Smooth muscle cell (in vitro differentiated cells): ENCODE measurements at regions not wholly inside any gene's neighbourhood (a gene's known extent, or its start where the extent isn't known, plus 50 kb on each side); places are given as distances from the start of the nearest gene placed in this dataset.

Source experiments
- DNase-seq: peaks from one replicate; lab custom pipeline; 2025; ENCODE audit not compliant: unreplicated experiment; lab: John Stamatoyannopoulos, UW
- H2AFZ ChIP-seq: fragments of 200-600 bp; sonication (generic); 2 replicates; pipeline ENCODE4 v1.6.0; 2016; ENCODE audit warnings: antibody characterized with exemption, low read depth, mild to moderate bottlenecking
- H3F3A ChIP-seq: fragments of 200-600 bp; sonication (generic); 2 replicates; pipeline ENCODE4 v1.6.0; 2017; ENCODE audit warnings: antibody characterized with exemption, low read depth
- H3K27ac ChIP-seq: fragments of 200-600 bp; sonication (generic); 2 replicates; pipeline ENCODE4 v1.5.1; 2016; ENCODE audit warnings: low read depth, mild to moderate bottlenecking
- H3K27me3 ChIP-seq: fragments of 200-600 bp; sonication (generic); 2 replicates; pipeline ENCODE4 v1.6.1; 2016; ENCODE audit warnings: low read depth, mild to moderate bottlenecking
- H3K36me3 ChIP-seq: fragments of 200-600 bp; sonication (generic); 2 replicates; pipeline ENCODE4 v1.5.1; 2016; ENCODE audit warnings: low read depth
- H3K4me1 ChIP-seq: fragments of 200-600 bp; sonication (generic); 2 replicates; pipeline ENCODE4 v1.5.1; 2016; ENCODE audit warnings: low read depth
- H3K4me2 ChIP-seq: fragments of 200-600 bp; sonication (generic); 2 replicates; pipeline ENCODE4 v1.6.0; 2016; ENCODE audit warnings: mild to moderate bottlenecking
- H3K4me3 ChIP-seq: fragments of 200-600 bp; sonication (generic); 2 replicates; pipeline ENCODE4 v1.5.1; 2016; ENCODE audit warnings: mild to moderate bottlenecking
- H3K79me2 ChIP-seq: fragments of 200-600 bp; sonication (generic); 2 replicates; pipeline ENCODE4 v1.6.0; 2016; ENCODE audit warnings: low read depth, mild to moderate bottlenecking
- H3K9ac ChIP-seq: fragments of 200-600 bp; sonication (generic); 2 replicates; pipeline ENCODE4 v1.6.0; 2016; ENCODE audit warnings: low read depth
- H3K9me3 ChIP-seq: fragments of 200-600 bp; sonication (generic); replicated peaks from 2 replicates; pipeline ENCODE4 v1.5.1; 2016; ENCODE audit warnings: low read depth
- H4K20me1 ChIP-seq: fragments of 200-600 bp; sonication (generic); 2 replicates; pipeline ENCODE4 v1.6.0; 2016; ENCODE audit warnings: low read depth
- WGBS: methylation state at CpG from one replicate; pipeline ENCODE4 v1.1.7; 2016; ENCODE audit warnings: low lambda C conversion rate; 5-methylcytosine and 5-hydroxymethylcytosine counted together
- TF ChIP-seq, protein P1 (sequence below): fragments of 200-600 bp; sonication (generic); IDR thresholded peaks from 2 replicates; pipeline ENCODE4 v1.5.1; 2017; ENCODE audit warnings: borderline replicate concordance, mild to moderate bottlenecking, antibody characterized with exemption; ENCODE audit not compliant: insufficient read depth, poor library complexity, severe bottlenecking

DNA sequence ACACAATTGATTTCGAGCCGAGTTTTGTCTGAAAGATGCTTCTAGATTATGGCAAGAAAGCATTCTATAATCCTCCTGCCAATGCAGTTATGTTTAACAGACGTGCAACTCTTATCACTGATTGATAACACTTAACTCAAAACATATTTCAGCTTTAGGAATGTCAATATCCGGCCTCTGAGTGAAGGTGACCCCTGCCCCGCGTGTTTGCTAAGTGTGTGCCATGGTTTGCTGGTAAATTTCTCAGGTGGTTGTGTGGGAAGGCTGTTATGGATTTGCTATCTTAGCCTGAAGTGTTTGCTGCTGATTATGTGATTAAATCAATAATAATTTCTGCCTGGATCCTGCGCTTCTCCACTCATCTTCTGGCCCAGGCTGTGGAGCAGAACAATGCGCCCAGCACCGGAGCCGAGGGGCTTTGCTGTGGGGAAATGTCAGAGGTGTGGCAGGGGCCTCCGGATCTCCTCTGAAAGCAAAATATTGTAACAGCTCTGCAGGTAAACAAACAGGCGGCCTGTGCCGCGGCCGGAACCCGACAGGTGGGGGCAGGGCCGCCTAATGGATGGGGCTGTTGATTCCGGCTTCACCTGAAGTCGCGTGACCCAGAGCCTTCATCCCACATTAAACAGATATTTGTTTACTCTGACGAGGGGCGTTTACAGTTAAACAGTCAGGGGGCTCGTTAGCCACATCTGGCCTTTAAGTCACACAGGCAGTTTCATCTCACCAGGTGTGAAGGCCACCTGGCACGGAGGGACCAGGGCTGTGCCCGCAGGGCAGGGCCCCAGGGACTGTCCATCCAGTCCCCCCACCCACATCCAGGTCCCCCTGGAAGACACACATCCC is 210.7 kb upstream of the SALL3 start:
- H3K27ac ChIP-seq, result no peak overlapping the region
- no peaks in the 10 kb centered on the region for H3K4me1 ChIP-seq
- no peaks in the 10 kb centered on the region for H3K9me3 ChIP-seq
- no peaks in the 10 kb centered on the region for H3K36me3 ChIP-seq
- no peak overlapping the region for H3K9ac ChIP-seq
- no peaks in the 10 kb centered on the region for H3K79me2 ChIP-seq
- H3K4me3 ChIP-seq, result no peak overlapping the region
- no peak overlapping the region for H2AFZ ChIP-seq
- no peak overlapping the region for H3K4me2 ChIP-seq
- TF ChIP-seq, protein P1, sequence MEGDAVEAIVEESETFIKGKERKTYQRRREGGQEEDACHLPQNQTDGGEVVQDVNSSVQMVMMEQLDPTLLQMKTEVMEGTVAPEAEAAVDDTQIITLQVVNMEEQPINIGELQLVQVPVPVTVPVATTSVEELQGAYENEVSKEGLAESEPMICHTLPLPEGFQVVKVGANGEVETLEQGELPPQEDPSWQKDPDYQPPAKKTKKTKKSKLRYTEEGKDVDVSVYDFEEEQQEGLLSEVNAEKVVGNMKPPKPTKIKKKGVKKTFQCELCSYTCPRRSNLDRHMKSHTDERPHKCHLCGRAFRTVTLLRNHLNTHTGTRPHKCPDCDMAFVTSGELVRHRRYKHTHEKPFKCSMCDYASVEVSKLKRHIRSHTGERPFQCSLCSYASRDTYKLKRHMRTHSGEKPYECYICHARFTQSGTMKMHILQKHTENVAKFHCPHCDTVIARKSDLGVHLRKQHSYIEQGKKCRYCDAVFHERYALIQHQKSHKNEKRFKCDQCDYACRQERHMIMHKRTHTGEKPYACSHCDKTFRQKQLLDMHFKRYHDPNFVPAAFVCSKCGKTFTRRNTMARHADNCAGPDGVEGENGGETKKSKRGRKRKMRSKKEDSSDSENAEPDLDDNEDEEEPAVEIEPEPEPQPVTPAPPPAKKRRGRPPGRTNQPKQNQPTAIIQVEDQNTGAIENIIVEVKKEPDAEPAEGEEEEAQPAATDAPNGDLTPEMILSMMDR, result no peak
- 79% methylated on average over 25 of the region's 25 CpGs for WGBS
- no peaks in the 10 kb centered on the region for H4K20me1 ChIP-seq
- DNase-seq, result no peak
- H3F3A ChIP-seq, result no peaks in the 10 kb centered on the region
- H3K27me3 ChIP-seq, result no peaks in the 10 kb centered on the region

DNA sequence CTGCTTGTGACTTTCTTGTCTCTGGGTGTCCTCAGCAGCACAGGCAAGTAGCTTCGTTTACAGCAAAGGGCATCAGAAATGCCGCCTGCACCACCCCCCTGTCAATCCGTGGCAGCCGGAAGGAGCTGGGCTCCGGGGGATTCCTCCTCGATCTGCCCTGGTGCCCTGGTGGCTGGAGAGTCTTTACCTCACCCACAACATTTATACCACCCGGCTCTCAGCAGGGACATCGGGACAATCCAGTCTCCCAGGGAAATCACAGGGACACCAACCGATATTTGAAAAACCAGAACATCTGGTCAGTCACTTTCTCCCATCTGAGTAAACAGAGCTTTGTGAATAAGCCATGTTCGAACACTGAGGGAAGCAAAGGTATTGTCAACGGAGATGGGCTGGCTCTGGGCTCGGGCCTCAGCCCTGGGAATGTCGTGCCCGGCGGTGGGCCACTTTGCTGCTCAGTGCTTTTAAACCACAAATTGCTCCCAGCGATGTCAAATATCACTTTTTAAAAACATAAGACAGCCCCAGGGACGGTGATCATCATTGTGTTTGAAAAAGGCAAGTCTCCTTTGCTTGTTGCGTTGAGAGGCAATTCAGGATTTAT is 210.0 kb upstream of the SALL3 start:
- Histone ChIP-seq H4K20me1 (no peaks in the 10 kb centered on the region), H3K27ac (no peak overlapping the region), H3K36me3 (no peaks in the 10 kb centered on the region), H3F3A (no peaks in the 10 kb centered on the region), H3K9ac (no peak overlapping the region), H3K9me3 (no peaks in the 10 kb centered on the region), H2AFZ (no peak overlapping the region), H3K4me1 (no peaks in the 10 kb centered on the region), H3K27me3 (no peaks in the 10 kb centered on the region), H3K79me2 (no peaks in the 10 kb centered on the region), H3K4me3 (no peak overlapping the region), H3K4me2 (no peak overlapping the region)
- TF ChIP-seq, protein P1, result no peak
- 85% methylated on average over 18 of the region's 18 CpGs for WGBS
- DNase-seq, result no peak

DNA sequence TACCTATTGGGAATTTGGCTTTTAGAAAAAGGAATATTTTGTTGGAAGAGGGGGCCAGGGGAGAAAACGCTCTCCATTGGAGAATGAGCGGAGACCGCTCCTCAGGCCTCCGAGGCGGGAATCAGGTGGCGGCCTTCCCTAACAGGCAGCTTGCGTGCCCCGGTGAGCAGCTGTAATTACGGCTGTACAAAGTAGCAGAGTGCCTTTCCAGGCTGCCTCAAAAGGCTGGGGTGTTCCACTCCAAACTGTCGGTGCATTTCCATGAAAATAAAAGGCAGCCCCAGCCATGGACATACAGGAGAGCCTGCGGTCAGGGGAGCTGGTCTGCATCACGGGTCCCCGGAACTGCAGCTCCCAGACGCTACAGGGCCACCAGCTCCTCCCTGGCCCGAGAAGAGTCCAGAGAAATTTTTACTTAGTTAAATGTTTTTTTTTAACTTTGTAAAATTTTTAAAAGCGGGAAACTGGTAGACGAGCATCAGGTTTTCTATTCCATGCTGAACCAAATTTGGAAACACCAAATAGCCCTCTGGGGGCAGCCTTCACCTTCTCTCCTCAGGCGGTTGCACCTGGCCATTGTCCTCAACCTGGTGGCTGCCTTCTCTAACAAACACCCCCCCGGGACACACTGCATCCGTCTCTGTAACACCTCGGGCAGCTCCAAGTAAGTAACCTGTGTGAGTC is 209.3 kb upstream of the SALL3 start:
- no peak overlapping the region for H3K27ac ChIP-seq
- no peak overlapping the region for H3K9ac ChIP-seq
- no peaks in the 10 kb centered on the region for H3K27me3 ChIP-seq
- no peaks in the 10 kb centered on the region for H3K36me3 ChIP-seq
- no peaks in the 10 kb centered on the region for H3K9me3 ChIP-seq
- TF ChIP-seq, protein P1, result no peak
- no peak overlapping the region for H3K4me2 ChIP-seq
- H3K4me3 ChIP-seq, result no peak overlapping the region
- 83% methylated on average over 21 of the region's 21 CpGs for WGBS
- no peak overlapping the region for H2AFZ ChIP-seq
- DNase-seq, result no peak
- H3F3A ChIP-seq, result no peaks in the 10 kb centered on the region
- no peaks in the 10 kb centered on the region for H3K79me2 ChIP-seq
- H3K4me1 ChIP-seq, result no peaks in the 10 kb centered on the region
- H4K20me1 ChIP-seq, result no peaks in the 10 kb centered on the region
